ENCODE measurements at regions not wholly inside any gene's neighbourhood (a gene's known extent, or its start where the extent isn't known, plus 50 kb on each side); places are given as distances from the start of the nearest gene placed in this dataset.
A peak's percentile ranks its signal among the peaks of the same experiment; 100 is the strongest.
"Not testable (repeated sequence)": the region's sequence is repeated elsewhere in the genome, so short reads cannot be mapped to it uniquely, and the experiment has no call there.

- DNase-seq = no peak
These were observed 154.6 kb upstream of the GDF10 start for GRCh38 chr10:47145290-47145934.

- no peak for DNase-seq
These were observed 153.4 kb upstream of the GDF10 start for GRCh38 chr10:47146572-47146971.

- no peak for DNase-seq
These were observed 152.8 kb upstream of the GDF10 start for GRCh38 chr10:47147186-47147585.

GRCh38 chr10:47150581-47150980, 149.4 kb upstream of the GDF10 start:
- no peak for DNase-seq

- no peak for DNase-seq
These were observed 148.1 kb upstream of the GDF10 start for GRCh38 chr10:47151920-47152319.

GRCh38 chr10:47152861-47153349, 147.1 kb upstream of the GDF10 start:
- DNase-seq = no peak

- DNase-seq = no peak
These were observed 145.2 kb upstream of the GDF10 start for GRCh38 chr10:47154762-47155161.

- no peak for DNase-seq
These were observed 143.1 kb upstream of the GDF10 start for GRCh38 chr10:47156873-47157272.

GRCh38 chr10:47158116-47159071, 141.6 kb upstream of the GDF10 start:
- no peak for DNase-seq

- DNase-seq = no peak
These were observed 140.4 kb upstream of the GDF10 start for GRCh38 chr10:47159361-47160260.

GRCh38 chr10:47160261-47160908, 139.6 kb upstream of the GDF10 start:
- DNase-seq = peak; percentile 41

GRCh38 chr10:47160967-47161366, 139.0 kb upstream of the GDF10 start:
- DNase-seq = no peak

GRCh38 chr10:47161465-47161864, 138.5 kb upstream of the GDF10 start:
- no peak for DNase-seq

GRCh38 chr10:47164126-47164799, 135.7 kb upstream of the GDF10 start:
- DNase-seq = peak; percentile 54

- no peak for DNase-seq
These were observed 135.2 kb upstream of the GDF10 start for GRCh38 chr10:47164800-47165128.

GRCh38 chr10:47165168-47165710, 134.8 kb upstream of the GDF10 start:
- DNase-seq = peak; percentile 43

- DNase-seq = peak; percentile 58
These were observed 134.1 kb upstream of the GDF10 start for GRCh38 chr10:47165711-47166404.

GRCh38 chr10:47166405-47166777, 133.6 kb upstream of the GDF10 start:
- DNase-seq = no peak

- not testable (repeated sequence) for DNase-seq
These were observed 133.0 kb upstream of the GDF10 start for GRCh38 chr10:47166808-47167581.

GRCh38 chr10:47167591-47167990, 132.4 kb upstream of the GDF10 start:
- no peak for DNase-seq

Measured in islet precursor cell (in vitro differentiated cells).